Activated T-cell treated with anti-CD3 and anti-CD28 coated beads, Interleukin-2, amount 50 U/mL, for 4 hours (primary cell): ENCODE measurements at regions not wholly inside any gene's neighbourhood (a gene's known extent, or its start where the extent isn't known, plus 50 kb on each side); places are given as distances from the start of the nearest gene placed in this dataset.

ENCODE experiments used
- ATAC-seq, 2 donors: fragments of 200-7000 bp; cut with Tn5 transposase; one replicate each; pipeline ENCODE4 v1.10.0; 2021
- DNase-seq: peaks from one replicate; pipeline ENCODE4 v3.0.0-alpha.2; 2020
- H3K27me3 Mint-ChIP-seq: one replicate; pipeline ENCODE4 v1.8.0; 2021; ENCODE audit warnings: low read depth, mixed read lengths
- H3K36me3 Mint-ChIP-seq: one replicate; pipeline ENCODE4 v1.8.0; 2022; ENCODE audit warnings: mixed read lengths; ENCODE audit not compliant: insufficient read depth
- H3K4me1 Mint-ChIP-seq: one replicate; pipeline ENCODE4 v1.8.0; 2021; ENCODE audit warnings: low read depth, mixed read lengths
- H3K4me3 Mint-ChIP-seq: one replicate; pipeline ENCODE4 v1.8.0; 2021; ENCODE audit warnings: mild to moderate bottlenecking, moderate library complexity, mixed read lengths
- H3K9me3 Mint-ChIP-seq: one replicate; pipeline ENCODE4 v1.8.0; 2021; ENCODE audit warnings: mixed read lengths

DNA sequence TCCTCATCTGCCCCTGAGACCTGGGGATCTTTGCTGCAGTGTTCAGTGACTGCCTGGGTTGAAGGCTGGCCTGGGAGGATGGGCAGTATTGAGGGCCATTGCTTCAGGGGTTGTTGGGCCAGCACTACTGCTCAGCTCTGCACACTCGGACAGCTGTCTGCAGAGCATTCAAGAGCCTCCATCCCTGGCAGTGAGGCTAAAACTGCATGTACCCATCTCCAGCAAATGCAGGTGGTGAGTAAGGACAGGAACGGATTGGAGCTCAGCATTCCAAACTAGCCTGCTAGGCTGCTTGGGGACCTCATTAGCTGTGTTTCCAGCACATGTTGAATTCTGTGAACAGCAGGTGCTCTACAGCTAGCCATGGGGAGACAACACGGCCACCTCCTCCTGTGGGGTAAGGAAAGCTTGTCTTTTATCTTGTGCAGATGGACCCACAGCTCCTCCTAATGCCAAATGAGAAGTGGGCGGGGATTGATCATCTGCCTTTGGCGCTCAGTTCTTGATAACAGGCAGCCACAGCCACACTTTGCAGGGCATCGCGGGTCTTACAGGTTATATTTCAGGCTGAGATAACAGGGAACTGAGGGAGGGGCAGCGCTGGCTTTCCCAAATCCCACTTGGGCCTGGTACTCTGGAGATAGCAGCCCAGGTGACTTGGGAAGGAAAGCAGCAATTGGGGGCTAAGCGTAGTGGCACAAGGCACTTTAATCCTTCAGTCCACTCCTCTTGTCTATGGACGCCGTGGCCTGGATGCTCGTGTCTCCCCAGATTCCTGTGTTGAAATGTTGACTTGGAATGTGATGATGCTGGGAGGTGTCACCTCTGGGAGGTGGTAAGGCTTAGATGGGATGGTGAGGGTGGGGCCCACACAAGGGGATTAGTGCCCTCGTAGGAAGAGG lies 254.5 kb upstream of the B3GAT1 start:
- ATAC-seq (no peak), DNase-seq (no peak)
- H3K9me3 Mint-ChIP-seq, result no peaks in the 10 kb centered on the region
- H3K4me1 Mint-ChIP-seq, result no peaks in the 10 kb centered on the region
- H3K27me3 Mint-ChIP-seq, result peaks cover 13% of the 10 kb centered on the region
- H3K4me3 Mint-ChIP-seq, result no peak overlapping the region
- no peaks in the 10 kb centered on the region for H3K36me3 Mint-ChIP-seq

DNA sequence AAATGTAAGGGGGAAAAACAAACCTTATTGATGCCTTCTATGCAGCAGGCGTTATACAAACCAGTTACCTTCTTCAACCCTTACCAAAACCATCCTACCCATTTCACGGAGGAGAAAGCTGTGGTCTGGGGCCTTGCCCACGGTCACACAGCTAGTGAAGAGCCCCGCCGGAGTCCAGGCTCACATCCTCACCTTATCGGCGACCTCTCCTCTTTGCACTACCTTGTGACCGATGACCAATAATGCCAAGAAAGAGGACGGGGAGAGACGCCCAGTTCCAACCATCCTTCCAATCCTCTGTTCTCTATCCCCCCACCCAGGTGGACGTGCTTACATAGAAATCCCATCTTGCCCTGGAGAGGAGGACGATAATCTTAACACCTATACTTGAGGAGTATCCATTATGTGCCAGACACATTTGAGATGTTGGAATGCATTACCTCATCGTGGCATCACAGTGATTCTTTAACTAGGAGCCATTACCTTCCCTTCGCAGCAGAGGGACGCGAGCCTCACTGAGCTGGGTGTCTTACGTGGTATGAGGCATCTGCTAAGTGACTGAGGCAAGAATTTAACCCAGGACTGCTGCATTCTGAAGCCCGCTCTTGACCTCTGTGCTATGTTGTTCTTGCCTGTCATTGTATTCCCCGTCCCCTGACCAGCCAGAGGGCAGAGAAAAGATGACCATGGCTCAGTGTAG lies 253.7 kb upstream of the B3GAT1 start:
- H3K4me1 Mint-ChIP-seq, result no peaks in the 10 kb centered on the region
- no peaks in the 10 kb centered on the region for H3K36me3 Mint-ChIP-seq
- no peak overlapping the region for H3K4me3 Mint-ChIP-seq
- H3K27me3 Mint-ChIP-seq, result peaks cover 10% of the 10 kb centered on the region
- no peak for DNase-seq
- no peak for ATAC-seq
- peaks cover 3% of the 10 kb centered on the region for H3K9me3 Mint-ChIP-seq

DNA sequence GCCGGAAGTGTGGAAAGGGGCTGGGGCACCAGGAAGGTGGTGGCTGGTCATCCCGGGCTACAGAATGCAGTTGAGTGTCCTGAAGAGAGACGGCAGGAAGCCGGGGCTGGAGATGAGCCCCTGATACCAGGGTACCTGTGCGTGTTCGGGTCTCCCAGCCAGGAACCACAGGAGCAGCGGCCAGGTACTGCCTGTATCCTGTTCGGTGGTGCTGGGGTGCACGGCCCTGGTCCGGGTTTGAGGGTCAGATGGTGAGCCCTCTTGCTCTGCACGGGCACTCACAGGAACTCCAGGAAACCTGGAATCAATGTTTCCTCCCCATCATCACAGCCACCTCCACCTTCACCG lies 253.1 kb upstream of the B3GAT1 start:
- Mint-ChIP-seq H3K27me3 (peaks cover 10% of the 10 kb centered on the region), H3K4me3 (no peak overlapping the region), H3K36me3 (no peaks in the 10 kb centered on the region), H3K4me1 (no peaks in the 10 kb centered on the region), H3K9me3 (peaks cover 6% of the 10 kb centered on the region)
- DNase-seq (no peak), ATAC-seq (no peak)

DNA sequence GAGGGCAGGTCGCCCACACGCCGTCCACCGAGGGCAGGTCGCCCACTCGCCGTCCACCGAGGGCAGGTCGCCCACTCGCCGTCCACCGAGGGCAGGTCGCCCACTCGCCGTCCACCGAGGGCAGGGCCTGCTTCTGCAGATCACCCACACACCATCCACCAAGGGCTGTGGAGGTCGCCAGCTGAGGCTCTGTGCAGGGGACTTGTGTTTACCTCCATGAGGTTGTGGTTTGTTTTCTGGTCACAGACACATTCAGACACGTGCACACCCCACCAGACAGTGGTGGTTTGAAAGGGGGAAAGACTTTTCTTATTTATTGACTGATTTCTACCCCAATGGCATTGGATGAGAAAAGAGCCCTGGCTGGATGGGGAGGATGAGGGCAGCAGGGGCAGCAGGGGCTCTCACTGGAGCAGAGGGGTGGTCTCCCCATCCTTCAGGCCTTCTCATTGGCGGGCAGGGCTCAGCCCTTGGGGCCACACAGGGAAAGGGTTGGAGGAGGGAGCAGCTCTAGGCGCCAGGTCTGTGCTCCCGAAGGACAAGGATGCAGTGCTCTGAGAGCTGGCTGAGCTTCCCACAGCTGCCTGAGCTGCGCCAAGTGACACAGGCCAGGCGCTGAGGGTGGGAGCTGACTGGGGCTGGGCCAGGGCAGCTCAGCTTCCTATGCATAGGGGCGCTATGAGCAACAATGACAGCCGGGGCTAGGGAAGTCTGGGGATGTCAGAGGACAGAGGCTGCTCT lies 252.6 kb upstream of the B3GAT1 start:
- no peaks in the 10 kb centered on the region for H3K4me1 Mint-ChIP-seq
- ATAC-seq (no peak), DNase-seq (no peak)
- H3K9me3 Mint-ChIP-seq, result peaks cover 10% of the 10 kb centered on the region
- H3K4me3 Mint-ChIP-seq, result no peak overlapping the region
- no peaks in the 10 kb centered on the region for H3K36me3 Mint-ChIP-seq
- peaks cover 11% of the 10 kb centered on the region for H3K27me3 Mint-ChIP-seq

DNA sequence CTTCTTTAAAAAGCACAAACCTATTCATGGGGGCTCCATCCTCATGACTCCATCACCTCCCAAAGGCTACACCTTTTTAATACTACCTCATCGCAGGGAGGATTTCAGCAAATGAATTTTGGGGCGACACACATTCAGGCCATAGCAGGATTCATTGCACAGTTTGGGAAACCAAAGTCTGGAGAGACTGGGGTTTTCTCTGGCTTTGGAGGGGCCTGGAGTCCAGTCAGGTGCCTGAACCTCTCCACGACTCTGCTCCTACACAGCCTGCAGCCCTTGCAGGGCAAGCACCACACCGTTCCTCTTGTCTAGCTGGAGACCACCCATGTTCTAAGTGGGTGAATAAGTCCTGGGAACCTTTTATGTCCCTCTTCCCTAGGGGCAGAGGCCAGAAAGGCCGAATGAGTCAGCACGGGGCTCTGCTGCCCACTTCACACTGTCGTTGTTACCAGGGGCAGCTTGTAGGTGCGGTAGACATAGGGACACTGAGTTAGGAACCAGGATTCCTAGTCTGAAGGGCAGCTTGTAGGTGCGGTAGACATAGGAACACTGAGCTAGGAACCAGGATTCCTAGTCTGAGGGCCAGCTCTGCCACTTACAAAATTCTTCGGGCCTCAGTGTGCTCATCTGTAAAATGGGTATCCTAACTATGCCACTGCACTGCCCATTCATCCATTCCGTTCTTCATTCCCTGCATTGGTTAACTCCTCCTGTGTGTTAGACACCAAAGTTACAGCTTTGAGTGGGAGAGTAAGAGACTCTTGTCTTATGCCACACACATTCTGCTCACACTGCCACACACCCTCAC lies 251.7 kb upstream of the B3GAT1 start:
- H3K27me3 Mint-ChIP-seq, result peaks cover 11% of the 10 kb centered on the region
- peaks cover 10% of the 10 kb centered on the region for H3K9me3 Mint-ChIP-seq
- H3K36me3 Mint-ChIP-seq, result no peaks in the 10 kb centered on the region
- ATAC-seq (no peak), DNase-seq (no peak)
- H3K4me1 Mint-ChIP-seq, result no peaks in the 10 kb centered on the region
- no peak overlapping the region for H3K4me3 Mint-ChIP-seq

DNA sequence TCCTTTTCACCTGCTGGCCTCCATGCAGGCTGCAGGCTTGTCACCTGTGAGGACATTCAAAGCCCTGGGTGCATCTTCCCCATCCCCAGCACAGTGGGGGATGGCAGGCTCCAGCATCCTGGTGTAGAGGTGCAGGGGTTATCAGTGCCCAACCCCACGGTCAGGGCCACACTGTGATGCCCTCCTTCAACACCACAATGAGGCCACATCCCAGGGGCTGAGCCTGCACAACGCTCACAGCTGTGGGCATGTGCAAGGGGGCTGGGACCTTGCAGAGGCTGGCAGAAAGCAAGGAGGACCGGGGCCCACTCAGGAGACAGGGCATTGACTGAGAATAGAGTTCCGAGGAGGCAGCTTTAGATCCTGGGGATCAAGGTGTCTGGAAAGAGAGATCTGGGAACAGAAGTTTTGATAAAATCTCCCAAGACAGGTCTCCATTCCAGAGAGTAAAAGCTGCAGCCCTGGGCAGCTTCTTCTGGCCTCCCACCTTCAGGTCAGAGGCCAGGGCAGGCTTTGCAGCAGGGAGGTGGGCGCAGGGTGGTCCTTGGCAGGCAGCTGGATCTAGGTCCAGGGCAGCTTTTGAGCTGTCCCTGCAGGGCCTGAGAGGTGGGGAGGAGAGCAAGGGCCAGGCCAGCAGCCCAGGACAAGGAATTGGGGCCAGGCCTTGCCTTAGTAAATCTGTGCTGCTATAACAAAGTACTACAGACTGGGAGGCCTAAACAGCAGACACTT lies 250.8 kb upstream of the B3GAT1 start:
- no peak overlapping the region for H3K4me3 Mint-ChIP-seq
- no peaks in the 10 kb centered on the region for H3K4me1 Mint-ChIP-seq
- peaks cover 11% of the 10 kb centered on the region for H3K27me3 Mint-ChIP-seq
- ATAC-seq, result no peak
- peaks cover 10% of the 10 kb centered on the region for H3K9me3 Mint-ChIP-seq
- no peaks in the 10 kb centered on the region for H3K36me3 Mint-ChIP-seq
- no peak for DNase-seq

DNA sequence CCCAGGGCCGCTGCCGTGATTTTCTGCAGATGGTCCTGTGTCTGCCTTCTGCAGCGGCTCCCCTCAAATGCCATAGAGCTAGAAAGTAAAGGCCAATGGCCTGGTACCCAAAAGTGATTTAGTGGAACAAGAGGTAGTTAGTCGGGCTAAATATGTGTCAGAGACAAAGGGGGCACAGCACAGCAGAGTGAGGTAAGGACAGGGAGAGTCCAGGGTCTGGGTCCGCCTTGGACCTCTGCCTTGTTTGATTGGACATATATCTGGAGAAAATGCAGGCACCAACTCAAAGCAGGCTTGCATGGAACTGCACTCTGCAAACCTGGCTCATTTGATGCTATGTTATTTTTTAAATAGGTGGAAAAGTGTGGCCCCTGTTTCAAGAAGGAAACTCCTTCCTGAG lies 249.6 kb upstream of the B3GAT1 start:
- Mint-ChIP-seq H3K4me1 (peaks cover 2% of the 10 kb centered on the region), H3K9me3 (peaks cover 10% of the 10 kb centered on the region), H3K36me3 (no peaks in the 10 kb centered on the region), H3K27me3 (peaks cover 4% of the 10 kb centered on the region), H3K4me3 (no peak overlapping the region)
- ATAC-seq (no peak), DNase-seq (no peak)

DNA sequence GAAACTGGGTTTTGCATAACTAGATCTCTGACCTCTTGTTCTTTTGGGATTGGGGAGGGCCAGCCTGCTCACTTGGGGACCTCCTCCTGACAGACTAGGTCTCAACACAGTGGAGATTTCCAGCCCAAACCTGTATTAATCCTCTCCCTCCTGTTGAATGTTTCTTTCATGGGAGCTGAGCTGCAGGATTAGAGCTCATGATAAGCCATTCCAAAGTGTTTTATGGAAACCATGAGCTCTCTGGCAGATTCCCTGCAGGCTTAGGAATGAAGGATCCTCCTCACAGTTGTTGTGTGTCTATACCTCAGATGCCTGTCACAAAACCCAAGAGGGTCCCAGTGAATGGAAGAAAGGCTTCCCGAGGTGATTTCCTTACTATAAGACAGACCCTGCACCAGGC lies 248.4 kb upstream of the B3GAT1 start:
- no peak for DNase-seq
- Mint-ChIP-seq H3K9me3 (peaks cover 10% of the 10 kb centered on the region), H3K4me1 (peaks cover 7% of the 10 kb centered on the region), H3K4me3 (no peak overlapping the region), H3K36me3 (no peaks in the 10 kb centered on the region), H3K27me3 (peaks cover 6% of the 10 kb centered on the region)
- ATAC-seq, result no peak

DNA sequence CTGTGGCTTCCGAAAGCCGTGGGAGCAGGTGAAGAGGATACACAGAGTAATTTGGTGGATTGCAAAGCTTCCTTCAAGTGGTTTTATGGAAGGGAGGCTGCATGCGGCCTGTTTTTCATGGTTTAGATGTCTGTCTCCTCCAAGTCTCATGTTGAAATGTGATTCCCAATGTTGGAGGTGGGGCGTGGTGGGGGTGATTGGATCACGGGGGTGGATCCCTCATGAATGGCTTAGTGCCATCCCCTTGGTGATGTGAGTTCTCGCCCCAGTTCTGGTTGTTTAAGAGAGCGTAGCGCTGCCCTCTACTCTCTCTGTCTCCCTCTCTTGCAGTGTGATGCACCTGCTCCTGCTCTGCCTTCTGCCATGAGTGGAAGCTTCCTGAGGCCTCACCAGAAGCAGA lies 247.8 kb upstream of the B3GAT1 start:
- DNase-seq, result no peak
- peaks cover 6% of the 10 kb centered on the region for H3K27me3 Mint-ChIP-seq

DNA sequence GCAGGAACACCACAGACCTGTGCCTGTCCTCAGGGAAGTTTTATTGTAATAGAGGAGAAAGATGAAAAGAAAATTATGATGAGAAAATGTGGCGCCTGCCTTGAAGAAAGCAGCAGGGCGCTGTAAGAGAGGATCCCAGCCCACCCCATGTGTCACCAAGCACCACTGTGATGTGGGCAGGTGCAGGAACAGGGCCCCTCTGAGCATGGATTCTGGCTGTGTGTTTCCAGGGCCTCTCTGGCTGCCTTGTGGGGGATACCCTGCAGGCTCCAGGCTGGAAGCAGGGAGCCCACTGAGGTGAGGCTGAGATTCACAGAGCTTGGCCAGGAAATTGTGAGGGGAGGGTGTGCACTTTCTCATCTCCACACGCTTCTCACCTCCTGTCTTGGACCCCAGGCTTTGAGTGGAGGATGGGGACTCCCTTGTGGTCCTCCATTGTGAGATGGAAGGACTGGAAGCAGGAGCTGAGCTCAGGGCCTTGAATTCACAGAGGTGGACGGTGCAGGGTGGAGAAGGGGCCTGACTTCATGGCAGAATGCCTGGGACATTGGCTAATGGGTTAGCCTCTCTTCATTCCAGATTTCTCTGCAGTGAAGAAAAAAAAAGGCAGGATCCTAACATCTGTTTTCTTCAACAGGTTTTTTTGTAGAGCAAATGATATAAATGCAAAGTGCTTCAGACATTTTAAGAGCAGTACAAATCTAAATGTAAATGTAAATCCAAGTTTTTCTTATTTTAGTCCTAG lies 246.6 kb upstream of the B3GAT1 start:
- no peaks in the 10 kb centered on the region for H3K36me3 Mint-ChIP-seq
- peaks cover 10% of the 10 kb centered on the region for H3K9me3 Mint-ChIP-seq
- ATAC-seq (no peak), DNase-seq (no peak)
- peaks cover 13% of the 10 kb centered on the region for H3K27me3 Mint-ChIP-seq
- peaks cover 11% of the 10 kb centered on the region for H3K4me1 Mint-ChIP-seq
- H3K4me3 Mint-ChIP-seq, result no peak overlapping the region

More for the DNA sequence above, 247.8 kb upstream of the B3GAT1 start:
- peaks cover 10% of the 10 kb centered on the region for H3K9me3 Mint-ChIP-seq
- no peak overlapping the region for H3K4me3 Mint-ChIP-seq
- peaks cover 10% of the 10 kb centered on the region for H3K4me1 Mint-ChIP-seq
- no peaks in the 10 kb centered on the region for H3K36me3 Mint-ChIP-seq
- no peak for ATAC-seq

DNA sequence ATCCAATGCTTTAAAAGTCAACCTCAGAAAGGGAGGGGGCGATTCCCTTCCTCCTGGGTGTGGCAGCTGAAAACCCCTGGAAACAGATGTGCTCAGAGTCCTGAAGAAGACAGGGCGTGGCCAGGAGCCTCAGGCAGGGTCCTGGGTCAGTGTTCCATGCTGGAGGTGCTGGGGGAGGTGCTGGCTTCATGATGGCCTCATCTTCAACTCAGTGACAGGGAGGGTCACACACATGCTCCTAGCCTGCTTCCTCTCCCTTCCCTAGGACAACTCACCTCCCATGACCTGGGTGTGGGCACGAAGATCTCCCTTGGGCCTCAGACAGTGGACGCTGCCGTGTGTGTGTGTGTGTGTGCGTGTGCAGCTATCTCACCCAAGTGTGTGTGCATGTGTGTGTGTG lies 245.6 kb upstream of the B3GAT1 start:
- DNase-seq (no peak), ATAC-seq (no peak)
- Mint-ChIP-seq H3K4me3 (no peak overlapping the region), H3K9me3 (peaks cover 10% of the 10 kb centered on the region), H3K4me1 (peaks cover 11% of the 10 kb centered on the region), H3K27me3 (peaks cover 17% of the 10 kb centered on the region), H3K36me3 (no peaks in the 10 kb centered on the region)

DNA sequence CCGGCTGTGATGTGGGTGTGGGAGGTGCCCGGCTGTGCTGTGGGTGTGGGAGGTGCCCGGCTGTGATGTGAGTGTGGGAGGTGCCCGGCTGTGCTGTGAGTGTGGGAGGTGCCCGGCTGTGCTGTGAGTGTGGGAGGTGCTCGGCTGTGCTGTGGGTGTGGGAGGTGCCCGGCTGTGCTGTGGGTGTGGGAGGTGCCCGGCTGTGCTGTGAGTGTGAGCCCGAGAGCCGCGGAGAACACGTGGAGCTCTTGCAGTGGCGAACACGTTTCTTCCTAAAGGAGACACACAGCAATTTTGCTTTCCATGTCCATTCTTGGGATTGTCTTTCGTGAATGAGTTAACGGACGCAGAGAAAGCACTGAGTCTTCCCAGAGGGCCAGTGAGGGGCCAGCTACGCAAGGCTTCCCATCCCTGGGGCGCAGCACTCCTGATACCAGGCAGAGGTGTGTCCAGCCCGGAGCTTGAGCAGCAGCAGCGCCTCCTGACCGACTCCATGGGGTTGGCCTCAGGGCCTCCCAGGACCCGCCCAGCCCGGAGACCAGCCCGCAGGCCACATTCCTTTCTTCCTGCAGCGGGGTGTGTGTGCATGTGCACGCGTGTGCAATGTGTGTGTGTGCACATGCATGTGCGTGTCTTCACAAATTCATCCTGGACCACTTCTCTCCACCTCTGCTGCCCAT lies 245.0 kb upstream of the B3GAT1 start:
- DNase-seq, result no peak
- Mint-ChIP-seq H3K4me1 (peaks cover 11% of the 10 kb centered on the region), H3K4me3 (no peak overlapping the region), H3K36me3 (no peaks in the 10 kb centered on the region), H3K9me3 (peaks cover 10% of the 10 kb centered on the region), H3K27me3 (peaks cover 18% of the 10 kb centered on the region)
- no peak for ATAC-seq
